ENCODE measurements at regions not wholly inside any gene's neighbourhood (a gene's known extent, or its start where the extent isn't known, plus 50 kb on each side); places are given as distances from the start of the nearest gene placed in this dataset.

DNA sequence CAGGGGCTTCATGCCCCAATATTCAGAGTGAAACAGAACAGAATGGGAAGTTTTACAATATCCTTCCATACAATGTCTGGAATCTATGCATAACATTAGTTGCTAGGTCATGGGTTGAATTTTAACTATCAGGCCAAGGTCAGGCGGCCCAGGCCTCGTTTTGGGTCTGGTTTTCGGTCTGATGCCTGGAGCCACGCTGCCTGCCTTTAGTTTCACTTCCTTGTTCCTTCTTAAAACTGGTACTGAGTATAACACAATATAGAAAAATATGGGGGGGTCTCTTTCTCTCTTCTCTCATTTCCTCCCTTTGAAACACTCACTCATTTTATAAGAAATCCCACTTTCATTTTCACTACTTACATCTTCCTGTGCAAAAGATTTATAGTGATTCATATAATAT lies 1243.8 kb downstream of the CDY2B start:
- CTCF ChIA-PET = no interaction called here
- POLR2A ChIA-PET = no interaction called here
- no peak overlapping the region for H3K27ac ChIP-seq (ENCODE audit: insufficient read depth, low read depth, low read length)
- no peak overlapping the region for H2AFZ ChIP-seq (ENCODE audit: low read depth, low read length)
- no peak overlapping the region for H3K4me2 ChIP-seq (ENCODE audit: insufficient read depth, low read length)
- H3K27me3 ChIP-seq (ENCODE audit: control insufficient read depth in 2 of 2, insufficient read depth in 2 of 2, low read length in 2 of 2) = no peaks in the 10 kb centered on the region
- dilution Hi-C loops (cut with MboI; ENCODE audit: extremely low pct_ligation_motif_present, low sequenced_read_pairs) = no loop called here
- intact Hi-C loops (cut with micrococcal nuclease) = no loop called here
- BruUV-seq (replicated peaks) = no TSS peak
- no peak overlapping the region for H3K9ac ChIP-seq (replicated peaks; ENCODE audit: extremely low read depth, insufficient read depth, low read length)
- FAIRE-seq = no peak
- no peaks in the 10 kb centered on the region for H3K9me1 ChIP-seq (replicated peaks; ENCODE audit: control insufficient read depth, extremely low read depth, insufficient read depth, low read length)
- DNase-seq (ENCODE audit: low read depth, low spot score) = no peak
- no peaks in the 10 kb centered on the region for H3K79me2 ChIP-seq (ENCODE audit: control insufficient read depth, insufficient read depth, low read length)
- no peak overlapping the region for H3K4me3 ChIP-seq (replicated peaks in 1 of 3; ENCODE audit: insufficient read depth in 1 of 3, low read depth in 1 of 3, low read length in 3 of 3)
- no peaks in the 10 kb centered on the region for H3K36me3 ChIP-seq (ENCODE audit: control insufficient read depth in 2 of 2, extremely low read depth in 1 of 2, insufficient read depth in 2 of 2, low read length in 2 of 2)
- H3K4me1 ChIP-seq (ENCODE audit: control insufficient read depth, extremely low read depth, insufficient read depth, low read length) = no peaks in the 10 kb centered on the region
- TF ChIP-seq POLR2A (IDR thresholded peaks at IDR 0.05; ENCODE audit: low read depth, low read length) = no peak
- TF ChIP-seq MYC (IDR thresholded peaks at IDR 0.05; ENCODE audit: low read depth, low read length) = no peak
- H4K20me1 ChIP-seq (replicated peaks; ENCODE audit: control insufficient read depth, extremely low read depth, insufficient read depth, low read length) = no peaks in the 10 kb centered on the region
- no peaks in the 10 kb centered on the region for H3K9me3 ChIP-seq (replicated peaks; ENCODE audit: control insufficient read depth, insufficient read depth, low read length)

DNA sequence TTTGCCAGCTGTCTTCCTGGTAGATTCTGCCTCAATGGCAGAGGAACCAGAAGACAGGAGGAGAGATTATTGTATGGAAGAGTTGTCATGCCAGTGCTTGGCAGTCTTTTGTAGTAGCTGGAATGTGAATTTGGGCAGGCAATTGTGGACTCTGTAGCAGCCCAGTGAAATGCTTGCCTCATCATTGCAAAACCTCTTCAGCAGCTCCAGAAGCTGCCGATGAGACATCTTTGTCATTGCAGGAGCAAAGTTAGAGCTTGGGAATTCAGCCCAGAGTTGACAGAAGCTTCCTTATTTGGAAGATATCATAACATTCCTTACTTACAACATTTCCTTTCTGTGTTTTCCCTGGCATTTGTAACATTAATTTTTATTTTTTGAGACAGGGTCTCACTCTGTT lies 1250.9 kb downstream of the CDY2B start:
- TF ChIP-seq, protein P1, sequence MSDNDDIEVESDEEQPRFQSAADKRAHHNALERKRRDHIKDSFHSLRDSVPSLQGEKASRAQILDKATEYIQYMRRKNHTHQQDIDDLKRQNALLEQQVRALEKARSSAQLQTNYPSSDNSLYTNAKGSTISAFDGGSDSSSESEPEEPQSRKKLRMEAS (IDR thresholded peaks at IDR 0.05; ENCODE audit: insufficient read depth, insufficient read length) = no peak
- TF ChIP-seq MYC (IDR thresholded peaks at IDR 0.05; ENCODE audit: low read depth, low read length) (no peak), FOS (IDR thresholded peaks at IDR 0.05; ENCODE audit: borderline replicate concordance, insufficient read depth, low read length) (no peak), GATA2 (IDR thresholded peaks at IDR 0.05; ENCODE audit: insufficient read depth, insufficient read length, low read depth, low read length) (no peak), EZH2 (IDR thresholded peaks at IDR 0.05; ENCODE audit: borderline replicate concordance, low read depth, low read length, severe bottlenecking) (no peak), JUN (IDR thresholded peaks at IDR 0.05; ENCODE audit: borderline replicate concordance, insufficient read depth, insufficient read length, low read depth) (no peak), CTCF (IDR thresholded peaks at IDR 0.05; ENCODE audit: extremely low read depth in 1 of 2, insufficient read depth in 1 of 2, low read depth in 1 of 2, low read length in 2 of 2) (no peak), POLR2A (IDR thresholded peaks at IDR 0.05; ENCODE audit: low read depth, low read length) (no peak), POLR2AphosphoS5 (IDR thresholded peaks at IDR 0.05; ENCODE audit: insufficient read depth, low read depth, low read length) (no peak)
- no peaks in the 10 kb centered on the region for H4K20me1 ChIP-seq (replicated peaks; ENCODE audit: control insufficient read depth, extremely low read depth, insufficient read depth, low read length)
- no peak overlapping the region for H3K9ac ChIP-seq (replicated peaks; ENCODE audit: extremely low read depth, insufficient read depth, low read length)
- DNase-seq (ENCODE audit: low read depth, low spot score) = peak; percentile 16
- H3K36me3 ChIP-seq (ENCODE audit: control insufficient read depth in 2 of 2, extremely low read depth in 1 of 2, insufficient read depth in 2 of 2, low read length in 2 of 2) = no peaks in the 10 kb centered on the region
- dilution Hi-C loops (cut with MboI; ENCODE audit: extremely low pct_ligation_motif_present, low sequenced_read_pairs) = no loop called here
- no peak overlapping the region for H3K27ac ChIP-seq (ENCODE audit: insufficient read depth, low read depth, low read length)
- no peaks in the 10 kb centered on the region for H3K9me1 ChIP-seq (replicated peaks; ENCODE audit: control insufficient read depth, extremely low read depth, insufficient read depth, low read length)
- H3K27me3 ChIP-seq (ENCODE audit: control insufficient read depth in 2 of 2, insufficient read depth in 2 of 2, low read length in 2 of 2) = no peaks in the 10 kb centered on the region
- CTCF ChIA-PET = interaction anchor here (1.2 kb wide), 1 partner anchor 22 kb away, joined by 4 read pairs; no protein-coding TSS in a partner anchor
- no peak overlapping the region for H3K4me3 ChIP-seq (replicated peaks in 1 of 3; ENCODE audit: insufficient read depth in 1 of 3, low read depth in 1 of 3, low read length in 3 of 3)
- H2AFZ ChIP-seq (ENCODE audit: low read depth, low read length) = peak overlapping the region; percentile 59
- no TSS peak for BruUV-seq (replicated peaks)
- no peaks in the 10 kb centered on the region for H3K79me2 ChIP-seq (ENCODE audit: control insufficient read depth, insufficient read depth, low read length)
- intact Hi-C loops (cut with micrococcal nuclease) = no loop called here
- FAIRE-seq = peak; percentile 62
- POLR2A ChIA-PET = no interaction called here
- H3K4me2 ChIP-seq (ENCODE audit: insufficient read depth, low read length) = no peak overlapping the region
- no peaks in the 10 kb centered on the region for H3K4me1 ChIP-seq (ENCODE audit: control insufficient read depth, extremely low read depth, insufficient read depth, low read length)
- no peaks in the 10 kb centered on the region for H3K9me3 ChIP-seq (replicated peaks; ENCODE audit: control insufficient read depth, insufficient read depth, low read length)

All from endothelial cell of umbilical vein (primary cell).